ENCODE measurements at regions not wholly inside any gene's neighbourhood (a gene's known extent, or its start where the extent isn't known, plus 50 kb on each side); places are given as distances from the start of the nearest gene placed in this dataset.

- H3K4me3 ChIP-seq = no peak overlapping the region
- no peaks in the 10 kb centered on the region for H3K36me3 ChIP-seq
- no peak overlapping the region for H3K27ac ChIP-seq
- no peak for TF ChIP-seq CTCF (IDR thresholded peaks at IDR 0.05)
- peaks cover 0 to 5% of the 10 kb centered on the region in 2 donors for H3K9me3 ChIP-seq
- no peaks in the 10 kb centered on the region for H3K27me3 ChIP-seq
- no peak for DNase-seq (ENCODE audit: low spot score)
- no peaks in the 10 kb centered on the region for H3K4me1 ChIP-seq
Observed at GRCh38 chr4:122046255-122046654, 94.4 kb upstream of the TRPC3 start.

- peaks cover 0 to 5% of the 10 kb centered on the region in 2 donors for H3K9me3 ChIP-seq
- peak overlapping the region in 1 of 2 donors; percentile 0 for H3K27ac ChIP-seq
- no peaks in the 10 kb centered on the region for H3K4me1 ChIP-seq
- no peak for TF ChIP-seq CTCF (IDR thresholded peaks at IDR 0.05)
- no peaks in the 10 kb centered on the region for H3K36me3 ChIP-seq
- H3K27me3 ChIP-seq = no peaks in the 10 kb centered on the region
- DNase-seq (ENCODE audit: low spot score) = no peak
- no peak overlapping the region for H3K4me3 ChIP-seq
Observed at GRCh38 chr4:122045533-122045932, 93.7 kb upstream of the TRPC3 start.

GRCh38 chr4:122044501-122044900 is 92.6 kb upstream of the TRPC3 start:
- Histone ChIP-seq H3K27ac (no peak overlapping the region), H3K9me3 (peaks cover 0 to 5% of the 10 kb centered on the region in 2 donors), H3K27me3 (no peaks in the 10 kb centered on the region), H3K4me3 (no peak overlapping the region), H3K4me1 (no peaks in the 10 kb centered on the region), H3K36me3 (no peaks in the 10 kb centered on the region)
- no peak for TF ChIP-seq CTCF (IDR thresholded peaks at IDR 0.05)
- no peak for DNase-seq (ENCODE audit: low spot score)

- Histone ChIP-seq H3K27me3 (no peaks in the 10 kb centered on the region), H3K36me3 (no peaks in the 10 kb centered on the region), H3K27ac (peak overlapping the region in 1 of 2 donors; percentile 68), H3K9me3 (peaks cover 0 to 5% of the 10 kb centered on the region in 2 donors), H3K4me3 (peak overlapping the region in 1 of 2 donors; percentile 2), H3K4me1 (no peaks in the 10 kb centered on the region)
- TF ChIP-seq CTCF (IDR thresholded peaks at IDR 0.05) = no peak
- DNase-seq (ENCODE audit: low spot score) = no peak
Observed at GRCh38 chr4:122041312-122041711, 89.5 kb upstream of the TRPC3 start.

- Histone ChIP-seq H3K27me3 (no peaks in the 10 kb centered on the region), H3K36me3 (no peaks in the 10 kb centered on the region), H3K4me1 (no peaks in the 10 kb centered on the region), H3K27ac (peak overlapping the region in 1 of 2 donors; percentile 68), H3K4me3 (no peak overlapping the region), H3K9me3 (no peaks in the 10 kb centered on the region)
- no peak for TF ChIP-seq CTCF (IDR thresholded peaks at IDR 0.05)
- no peak for DNase-seq (ENCODE audit: low spot score)
Observed at GRCh38 chr4:122038896-122039295, 87.0 kb upstream of the TRPC3 start.

- Histone ChIP-seq H3K9me3 (peaks cover 0 to 5% of the 10 kb centered on the region in 2 donors), H3K4me1 (no peaks in the 10 kb centered on the region), H3K27ac (no peak overlapping the region), H3K27me3 (no peaks in the 10 kb centered on the region), H3K36me3 (no peaks in the 10 kb centered on the region), H3K4me3 (no peak overlapping the region)
- DNase-seq (ENCODE audit: low spot score) = no peak
- no peak for TF ChIP-seq CTCF (IDR thresholded peaks at IDR 0.05)
Observed at GRCh38 chr4:122034619-122035018, 82.8 kb upstream of the TRPC3 start.
